ENCODE measurements at regions not wholly inside any gene's neighbourhood (a gene's known extent, or its start where the extent isn't known, plus 50 kb on each side); places are given as distances from the start of the nearest gene placed in this dataset.

DNA sequence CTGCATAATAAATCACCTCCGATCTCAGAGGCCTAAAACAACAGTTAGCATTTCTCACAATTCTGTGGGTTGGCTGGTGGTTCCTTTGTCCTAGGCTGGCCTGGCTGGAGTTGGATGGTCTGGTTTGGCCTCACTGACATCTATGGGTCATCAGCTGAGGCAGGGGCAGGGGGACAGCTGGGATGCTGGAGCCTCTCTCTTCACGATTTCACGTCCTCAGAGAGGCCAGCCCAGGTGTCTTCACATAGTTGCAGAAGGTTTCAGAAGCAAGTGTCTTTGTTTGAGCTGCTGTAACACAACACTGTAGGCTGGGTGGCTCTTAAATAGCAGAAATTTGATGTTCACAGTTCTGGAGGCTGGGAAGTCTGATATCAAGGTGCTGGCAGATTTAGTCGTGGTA, 155.5 kb upstream of the CACNA1E start:
- DNase-seq (ENCODE audit: low read depth), result no peak

DNA sequence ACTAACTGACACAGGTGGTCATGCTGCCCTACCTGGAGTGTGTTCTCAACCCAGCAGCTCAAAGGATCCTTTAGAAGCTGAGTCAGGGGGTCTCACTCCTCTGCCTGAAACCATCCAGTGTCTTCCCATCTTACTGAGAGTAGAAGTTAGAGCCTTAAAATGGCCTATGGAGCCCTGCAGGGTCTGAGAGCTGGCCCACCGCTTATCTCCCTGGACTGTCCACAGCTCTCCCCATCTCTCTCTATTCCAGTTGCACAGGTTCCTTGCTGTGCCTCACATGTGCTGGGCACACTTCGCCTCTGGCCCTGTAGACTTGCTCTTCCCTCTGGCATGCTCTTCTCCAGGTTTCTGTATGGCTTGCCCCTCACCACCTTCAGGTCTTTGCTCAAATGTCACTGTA, 148.6 kb upstream of the CACNA1E start:
- DNase-seq (ENCODE audit: low read depth), result no peak

DNA sequence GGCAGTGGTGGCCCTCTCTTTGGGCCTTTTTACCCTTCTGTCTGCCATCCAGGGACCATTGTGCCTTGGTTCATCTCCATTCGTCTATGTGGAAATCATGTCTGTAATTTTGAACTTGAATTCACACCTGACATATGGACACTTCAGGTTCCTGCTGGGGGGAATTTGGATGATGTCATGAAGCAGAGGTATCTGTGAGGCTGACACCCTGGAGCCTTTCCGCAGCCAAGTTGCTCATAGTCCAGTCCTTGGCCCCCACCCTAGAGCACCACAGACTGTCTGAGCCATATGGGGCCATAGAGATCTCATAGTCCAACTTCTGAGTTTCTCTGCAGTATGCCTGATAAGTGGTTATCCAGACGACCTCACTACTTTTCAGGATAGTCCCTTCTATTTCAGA, 147.7 kb upstream of the CACNA1E start:
- no peak for DNase-seq (ENCODE audit: low read depth)

DNA sequence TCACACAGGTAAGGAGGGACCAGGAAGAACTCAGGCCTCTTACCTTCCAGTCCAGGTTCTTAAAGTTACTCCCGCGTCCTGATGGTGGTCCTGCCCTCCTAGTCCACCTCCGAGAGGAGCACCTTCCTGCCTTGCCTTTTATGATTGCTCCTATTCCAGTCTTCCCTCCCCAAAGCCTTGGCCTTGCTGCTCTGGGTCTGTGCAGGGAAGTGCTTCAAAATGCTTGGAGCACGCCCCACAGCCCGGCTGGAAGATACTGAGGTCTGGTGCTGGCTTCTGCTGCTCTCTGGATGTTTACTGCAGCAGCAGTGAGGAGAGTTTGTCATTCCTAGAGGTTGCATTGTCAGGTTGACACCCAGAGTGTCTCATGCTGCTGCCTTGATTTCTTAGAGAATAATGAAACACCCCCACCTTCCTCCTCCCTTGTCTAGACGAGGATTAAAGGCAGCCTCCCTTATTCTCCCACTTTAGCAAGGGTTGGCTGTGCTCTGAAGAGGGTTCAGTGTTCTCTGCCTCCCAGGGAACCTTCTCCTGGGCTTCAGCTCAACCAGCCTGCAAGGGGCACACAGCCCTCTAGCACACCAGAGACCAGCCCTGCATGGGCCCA, 142.2 kb upstream of the CACNA1E start:
- DNase-seq (ENCODE audit: low read depth), result no peak

DNA sequence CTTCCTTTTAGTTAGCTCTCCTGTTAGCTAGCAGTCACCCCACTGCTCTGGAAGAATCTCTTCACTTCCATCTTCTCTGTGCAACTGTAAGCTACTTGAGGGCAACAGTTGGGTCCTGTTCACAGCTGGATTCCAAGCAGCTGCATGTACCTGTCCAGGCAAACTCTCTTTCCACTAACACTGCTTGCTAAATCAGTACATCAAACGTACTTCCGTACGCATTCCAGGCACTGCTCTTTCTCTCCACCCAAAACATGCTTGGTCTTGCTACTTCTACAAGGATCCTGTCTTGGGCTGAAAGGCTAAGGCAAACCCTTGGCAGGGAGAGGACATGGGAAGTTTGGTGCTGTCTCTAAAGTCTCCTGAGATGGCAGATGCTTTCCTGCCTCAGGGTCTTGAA, 139.2 kb upstream of the CACNA1E start:
- no peak for DNase-seq (ENCODE audit: low read depth)

DNA sequence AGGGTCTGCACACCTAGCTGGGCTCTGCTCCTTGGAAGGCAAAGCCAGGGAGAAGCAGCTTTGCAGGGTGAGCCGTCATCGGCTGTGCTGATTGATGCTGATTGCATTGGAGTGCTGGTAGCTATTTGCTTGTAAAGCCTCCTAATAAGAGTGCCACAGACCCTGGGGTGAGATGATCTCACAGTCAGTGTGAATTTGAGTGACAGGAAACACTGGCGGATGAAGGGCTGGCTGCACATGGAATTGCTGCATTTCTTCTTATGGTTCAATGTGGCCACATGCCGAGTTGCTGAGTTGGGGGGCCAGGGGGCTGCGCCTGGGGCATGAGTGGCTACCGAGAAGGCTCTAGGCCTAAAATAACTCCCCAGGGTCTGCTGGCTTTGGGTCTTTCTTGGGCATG, 138.2 kb upstream of the CACNA1E start:
- no peak for DNase-seq (ENCODE audit: low read depth)

DNA sequence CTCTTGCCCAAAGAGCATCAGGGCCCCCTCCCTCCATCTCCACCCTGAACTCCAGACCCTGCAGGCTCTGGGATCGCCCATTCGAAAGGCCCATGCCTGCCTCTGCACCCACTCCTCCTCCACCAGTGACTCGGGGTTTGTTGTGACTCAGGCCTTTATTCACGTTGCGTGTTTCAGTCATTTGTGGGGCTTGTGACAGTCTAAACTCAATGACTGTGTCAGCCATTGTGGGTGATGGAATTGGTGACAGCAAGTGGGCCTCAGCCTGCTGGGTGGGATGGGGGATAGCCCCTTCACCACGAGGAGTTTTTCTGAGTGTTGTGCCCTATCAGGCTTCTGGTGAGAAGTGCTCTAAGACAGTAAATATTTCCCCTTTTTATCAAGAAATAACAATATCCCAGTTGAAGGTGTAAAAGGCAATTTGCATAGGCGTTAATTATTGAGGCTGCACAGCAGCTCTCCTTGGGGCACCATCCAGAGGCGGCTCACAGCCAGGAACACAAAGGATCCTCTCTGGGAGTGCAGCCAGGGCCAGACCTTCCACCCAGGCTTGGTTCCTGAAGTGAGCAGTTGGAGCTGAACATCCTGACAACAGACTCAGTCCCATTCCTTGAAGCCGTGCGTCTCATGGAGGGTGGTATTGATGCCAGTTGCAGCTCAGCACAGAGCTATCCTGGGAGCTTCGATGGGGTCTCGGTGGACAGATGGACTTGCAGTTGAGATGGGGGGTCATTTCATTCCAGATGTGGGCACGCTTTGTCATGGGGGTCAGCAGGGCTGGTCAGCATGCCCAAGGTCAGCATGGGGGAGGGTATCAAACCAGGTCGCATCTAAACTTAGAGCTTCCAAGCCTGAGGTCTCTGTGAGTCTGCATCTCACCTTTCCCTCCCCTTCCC, 135.6 kb upstream of the CACNA1E start:
- DNase-seq (ENCODE audit: low read depth), result no peak

DNA sequence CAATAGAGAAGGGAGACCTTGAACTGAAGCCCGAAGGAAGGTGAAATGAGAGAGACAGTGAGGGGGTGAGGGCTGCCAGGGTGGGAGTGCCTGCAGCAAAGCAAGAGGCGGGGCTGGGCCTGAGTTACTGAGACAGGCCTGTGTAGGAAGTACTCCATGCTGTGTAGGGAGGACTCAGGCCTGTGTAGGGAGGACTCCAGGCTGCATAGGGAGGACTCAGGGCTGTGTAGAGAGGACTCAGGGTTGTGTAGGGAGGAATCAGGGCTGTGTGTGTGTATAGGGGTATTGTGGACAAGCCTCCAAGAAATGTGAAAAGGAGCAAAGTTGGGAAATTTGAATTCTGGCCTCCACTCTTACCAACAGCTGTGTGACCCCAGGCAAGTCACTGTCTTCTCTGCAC, 133.8 kb upstream of the CACNA1E start:
- DNase-seq (ENCODE audit: low read depth), result no peak

DNA sequence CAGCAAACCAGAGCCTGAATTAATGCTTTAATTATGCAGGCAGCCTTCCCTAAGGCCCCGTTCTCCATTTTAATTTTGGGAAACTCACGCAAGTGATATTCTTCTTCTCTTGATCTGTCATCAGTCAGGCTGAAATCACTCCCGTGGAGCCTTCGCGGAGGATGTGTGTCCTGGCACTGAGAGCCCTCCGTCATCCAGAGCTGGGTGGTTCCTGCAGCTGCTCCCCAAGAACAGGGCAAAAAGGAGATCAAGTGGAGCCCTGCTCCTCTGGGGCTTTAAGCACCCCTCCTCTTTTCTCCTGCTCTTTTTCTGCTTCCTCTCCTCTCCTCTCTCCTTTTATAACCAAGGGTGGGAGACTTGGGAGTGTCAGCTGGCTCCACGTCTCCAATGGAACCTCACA, 133.2 kb upstream of the CACNA1E start:
- no peak for DNase-seq (ENCODE audit: low read depth)

DNA sequence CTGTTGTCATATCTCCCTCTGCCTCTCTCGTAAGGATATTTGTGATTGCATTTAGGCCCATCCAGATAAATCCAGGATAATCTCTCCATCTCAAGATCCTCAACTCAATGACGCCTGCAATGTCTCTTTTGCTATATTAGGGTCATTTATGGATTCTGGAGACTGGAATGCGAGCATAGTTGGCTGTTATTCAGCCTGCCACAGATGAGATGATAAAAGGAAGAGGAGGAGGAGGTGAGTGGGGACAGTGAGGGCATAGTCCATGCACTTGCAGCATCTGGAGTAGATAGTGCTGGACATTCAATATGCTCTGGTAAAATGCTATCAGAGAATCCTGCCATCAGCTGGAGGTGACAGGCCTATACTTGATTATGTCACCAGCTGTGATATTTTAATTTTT, 131.6 kb upstream of the CACNA1E start:
- no peak for DNase-seq (ENCODE audit: low read depth)

DNA sequence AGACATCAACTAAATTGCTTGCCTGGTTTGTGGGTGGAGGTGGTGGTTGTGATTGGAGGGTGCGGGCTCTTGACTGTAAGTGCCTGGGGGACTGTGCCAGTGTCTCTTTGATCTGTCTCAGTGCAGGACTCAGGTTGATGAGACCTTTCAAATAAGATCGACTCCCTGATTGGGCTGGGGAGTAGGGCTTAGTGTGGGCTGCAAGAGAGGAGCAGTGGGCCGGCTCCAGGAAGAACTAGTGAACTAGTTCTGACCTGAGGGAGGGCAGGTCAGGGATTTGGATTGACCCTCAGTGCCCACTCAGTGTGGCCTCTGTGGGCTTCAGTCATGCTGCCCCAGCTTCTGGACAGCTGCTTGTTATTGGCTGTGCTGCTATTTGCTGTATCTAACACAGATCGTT, 130.6 kb upstream of the CACNA1E start:
- no peak for DNase-seq (ENCODE audit: low read depth)

DNA sequence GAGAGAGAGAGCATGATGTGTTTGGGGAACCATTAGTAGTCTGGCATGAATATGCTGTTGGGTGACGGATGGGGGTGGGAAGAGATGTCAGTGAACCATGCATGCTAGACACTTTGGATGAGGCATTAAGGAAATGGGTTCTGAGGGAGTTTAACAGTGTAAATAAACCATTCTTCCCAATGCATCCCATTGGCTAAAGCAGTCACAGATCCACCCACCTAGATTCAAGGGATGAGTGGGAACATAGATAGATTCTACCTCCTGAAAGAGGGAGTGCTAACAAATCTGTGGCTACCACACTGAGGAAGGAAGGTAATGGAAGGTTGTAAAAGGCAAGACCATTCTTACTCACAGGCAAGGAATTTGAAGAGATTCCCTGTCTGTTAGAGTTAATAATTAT, 129.8 kb upstream of the CACNA1E start:
- no peak for DNase-seq (ENCODE audit: low read depth)

DNA sequence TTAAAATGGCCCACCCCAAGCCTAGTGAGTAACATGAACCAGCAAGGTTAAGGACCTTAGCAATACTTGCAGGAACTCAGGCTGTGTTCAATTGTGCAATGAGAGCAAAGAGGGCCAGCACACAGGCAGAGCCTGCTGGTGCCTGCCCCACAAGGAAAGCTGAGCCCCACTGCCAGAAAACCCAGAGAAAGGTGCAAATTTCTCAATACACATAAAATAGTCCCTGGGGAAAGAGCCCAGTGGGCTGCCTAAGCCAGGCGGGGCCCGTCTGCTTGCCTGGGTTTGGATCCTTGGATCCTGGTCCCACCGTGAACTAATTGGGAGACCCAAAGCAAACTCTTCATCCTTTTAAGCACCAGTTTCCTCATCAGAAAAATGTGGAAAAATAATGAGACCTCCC, 128.5 kb upstream of the CACNA1E start:
- DNase-seq (ENCODE audit: low read depth), result no peak

DNA sequence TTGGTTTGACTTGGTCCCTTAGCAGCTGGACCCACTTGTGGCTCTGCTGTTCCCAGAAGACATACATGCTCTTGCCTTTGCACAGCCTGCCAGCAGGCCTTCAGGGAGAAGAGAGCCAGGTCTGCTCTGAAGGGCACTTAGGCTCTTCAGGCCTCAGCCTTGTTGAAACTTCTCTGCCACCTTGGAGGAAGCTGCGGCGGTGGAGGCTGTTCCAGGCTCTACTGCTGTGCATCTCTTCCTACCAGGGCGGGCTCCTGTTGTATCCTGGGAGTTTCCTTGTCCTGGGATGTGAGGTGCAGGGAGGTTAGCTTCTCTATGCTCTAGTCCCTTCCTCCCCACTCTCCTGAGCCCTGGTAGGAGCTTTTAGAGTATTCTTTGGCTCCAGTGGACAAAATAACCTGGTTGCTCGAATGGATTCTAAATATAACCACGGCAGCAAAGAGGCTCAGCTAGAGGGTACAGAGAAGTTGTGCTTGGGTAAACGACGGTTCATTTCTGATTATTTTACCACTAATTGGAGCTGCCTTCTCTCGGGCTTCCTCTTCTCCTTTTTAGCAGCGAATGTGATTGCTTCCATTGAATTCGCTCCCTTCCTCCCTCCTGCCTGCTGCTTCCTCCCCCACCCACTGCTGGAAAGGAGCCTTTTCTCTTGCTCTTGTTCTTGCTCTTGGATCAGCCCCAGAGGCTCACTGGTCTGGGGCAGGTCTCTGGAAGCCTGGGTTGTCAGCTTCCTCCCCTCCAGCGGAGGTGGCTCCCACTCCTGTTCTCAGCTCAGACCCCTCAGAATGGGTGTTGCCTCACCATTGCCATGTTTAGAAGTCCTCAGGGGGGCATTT, 126.6 kb upstream of the CACNA1E start:
- no peak for DNase-seq (ENCODE audit: low read depth)

DNA sequence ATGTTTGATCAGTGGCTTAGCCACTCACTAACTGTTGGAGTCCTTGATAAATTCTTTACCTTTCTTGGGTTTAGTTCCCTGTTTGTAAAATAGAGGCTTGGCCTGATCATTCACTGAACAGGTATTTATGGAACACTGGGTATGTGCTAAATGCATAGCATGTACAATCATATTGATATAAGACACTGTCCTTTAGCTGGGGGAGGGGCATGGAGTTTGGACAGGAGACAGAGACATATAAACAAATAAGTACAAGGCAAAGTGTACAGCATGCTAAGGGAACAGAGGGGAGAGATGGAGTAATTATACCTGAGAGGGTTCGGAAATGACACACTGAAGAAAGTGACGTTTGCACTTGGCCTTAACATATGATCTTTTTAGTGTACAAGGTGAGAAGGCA, 124.3 kb upstream of the CACNA1E start:
- no peak for DNase-seq (ENCODE audit: low read depth)

DNA sequence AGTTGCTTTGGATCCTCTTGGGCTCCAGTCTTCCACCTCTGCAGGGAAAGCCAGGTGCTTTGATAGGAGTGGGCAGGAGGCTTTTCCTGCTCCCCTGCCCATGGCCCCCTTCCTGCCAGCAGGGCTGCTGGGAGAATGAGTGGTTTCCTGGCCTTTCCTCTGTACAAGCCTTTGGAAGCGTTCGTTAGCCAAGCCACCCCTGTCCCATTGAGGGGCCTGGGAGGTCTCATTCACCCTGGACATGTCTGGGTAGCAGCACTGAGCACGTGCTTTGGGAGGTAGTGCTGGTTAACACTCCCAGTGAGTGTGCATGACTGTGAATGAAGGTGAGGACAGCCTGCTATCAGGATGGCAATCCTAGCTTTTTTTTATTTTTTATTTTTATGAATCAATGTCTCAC, 118.5 kb upstream of the CACNA1E start:
- no peak for DNase-seq (ENCODE audit: low read depth)

DNA sequence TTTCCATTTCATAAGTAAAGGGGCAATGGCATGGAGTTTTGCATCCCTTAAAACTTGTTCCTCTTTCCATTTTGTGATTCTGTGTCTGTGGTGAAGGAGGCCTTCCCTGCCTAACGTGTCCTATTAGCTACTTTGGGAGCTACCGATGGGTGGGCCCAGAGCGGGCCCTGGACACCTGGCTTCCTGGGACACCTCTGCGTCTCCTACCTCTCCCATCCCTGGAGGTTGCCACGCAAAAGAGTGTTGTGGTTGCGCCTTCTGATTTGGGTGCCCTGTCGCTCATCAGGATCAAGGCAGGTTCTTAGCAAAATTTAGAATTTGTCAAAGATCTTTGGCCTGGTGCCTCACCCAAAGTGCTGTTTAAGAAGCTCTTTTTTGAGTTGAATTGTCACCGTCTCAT, 116.4 kb upstream of the CACNA1E start:
- no peak for DNase-seq (ENCODE audit: low read depth)

DNA sequence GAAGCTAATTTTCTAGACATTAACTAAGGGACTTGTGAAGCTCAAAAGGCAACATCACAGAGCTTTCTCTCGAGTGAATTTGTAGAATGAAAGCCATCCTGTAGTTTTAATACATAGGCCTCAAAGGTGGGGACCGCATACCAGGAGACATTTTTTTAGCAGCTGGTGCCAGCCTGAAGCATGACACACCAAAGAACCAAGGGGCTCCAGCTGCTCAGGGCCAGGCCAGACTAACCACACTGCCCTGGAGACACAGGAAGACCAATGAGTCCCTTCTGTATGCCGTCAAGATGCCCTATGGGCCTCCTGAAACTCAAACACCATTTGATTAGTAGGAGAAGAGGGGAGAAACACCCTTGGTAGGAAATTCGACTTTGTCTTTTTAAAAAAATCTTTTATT, 113.9 kb upstream of the CACNA1E start:
- DNase-seq (ENCODE audit: low read depth), result no peak

DNA sequence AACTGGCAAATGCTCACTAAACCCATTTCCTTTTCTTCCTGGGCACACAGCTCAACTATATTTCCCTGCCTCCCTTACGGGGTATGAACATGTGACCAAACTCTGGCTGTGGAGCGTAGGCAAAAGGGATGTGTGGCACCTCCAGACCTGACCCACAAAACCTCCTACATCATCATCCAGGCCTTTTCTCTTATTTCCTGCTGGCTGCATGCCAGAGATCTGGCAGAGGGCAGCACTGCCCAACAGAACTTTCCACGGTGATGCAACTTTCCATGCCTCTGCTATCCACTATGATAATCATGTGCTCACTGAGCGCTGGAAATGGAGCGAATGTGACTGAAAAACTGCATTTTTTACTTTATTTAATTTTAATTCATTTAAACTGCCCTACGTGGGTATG, 99.6 kb upstream of the CACNA1E start:
- DNase-seq (ENCODE audit: low read depth), result no peak

DNA sequence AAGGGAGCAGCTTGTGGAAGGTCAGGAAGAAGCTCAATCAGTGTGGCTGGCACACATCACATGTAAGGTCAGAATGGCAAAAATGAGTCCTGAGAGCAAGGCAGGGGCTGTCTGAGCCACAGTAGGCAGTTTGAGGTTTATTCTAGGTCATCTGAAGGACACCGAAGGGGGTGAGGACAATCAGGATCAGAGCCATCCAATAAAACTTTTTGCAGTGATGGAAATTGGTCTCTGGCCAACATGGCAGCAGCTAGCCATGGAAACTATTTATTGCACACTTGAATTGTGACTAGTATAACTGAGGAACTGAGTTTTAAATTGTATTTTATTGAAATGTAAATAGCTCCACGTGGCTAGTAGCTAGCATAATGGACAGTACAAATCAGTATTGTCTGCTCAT, 97.0 kb upstream of the CACNA1E start:
- no peak for DNase-seq (ENCODE audit: low read depth)

DNA sequence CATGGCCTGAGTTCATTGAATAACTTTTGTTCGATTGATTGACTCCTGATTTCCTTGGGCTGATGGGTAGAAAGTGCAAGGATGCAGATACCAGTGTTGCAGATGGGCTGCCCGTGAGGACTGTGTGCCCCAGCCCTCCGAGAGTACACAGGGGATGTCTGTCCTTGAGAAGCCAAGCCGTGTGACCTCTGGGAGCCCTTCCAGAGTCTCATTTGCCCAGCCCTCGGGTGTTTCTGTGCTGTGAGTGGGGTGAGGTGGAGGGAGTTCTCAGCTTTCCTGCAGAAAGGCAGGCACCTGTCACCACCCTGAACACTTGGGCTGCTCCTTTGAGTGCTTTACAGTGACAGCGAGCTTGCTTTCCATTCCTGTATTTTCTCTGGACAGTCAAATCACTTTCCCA, 96.4 kb upstream of the CACNA1E start:
- DNase-seq (ENCODE audit: low read depth), result no peak

DNA sequence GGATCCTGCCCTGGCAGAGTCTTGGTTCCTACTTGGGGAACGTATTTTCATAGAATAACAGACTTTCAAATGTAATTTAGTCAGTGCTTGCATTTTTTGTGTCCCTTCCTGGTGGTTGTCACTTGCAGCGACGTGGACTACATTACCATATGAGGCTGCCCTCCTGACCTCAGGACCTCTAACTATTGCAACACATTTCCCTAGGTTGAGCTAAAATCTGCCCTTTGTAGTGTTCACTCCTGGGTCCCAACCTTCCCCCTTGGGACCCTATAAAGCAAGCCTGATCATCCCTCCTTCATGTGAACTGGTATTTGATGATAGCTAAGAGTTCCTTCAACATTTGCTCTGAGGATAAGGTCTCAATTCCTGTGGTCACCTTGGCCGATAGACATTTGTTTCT, 95.6 kb upstream of the CACNA1E start:
- DNase-seq (ENCODE audit: low read depth), result no peak

Measured in activated T-helper 9 cell treated with anti-CD3 and anti-CD28 coated beads, Interleukin-2, amount 50 U/mL, for 16 hours (primary cell).